ENCODE measurements at regions not wholly inside any gene's neighbourhood (a gene's known extent, or its start where the extent isn't known, plus 50 kb on each side); places are given as distances from the start of the nearest gene placed in this dataset.
"Not testable (repeated sequence)": the region's sequence is repeated elsewhere in the genome, so short reads cannot be mapped to it uniquely, and the experiment has no call there.

- TF ChIP-seq ETS1 (IDR thresholded peaks at IDR 0.05): no peak
Measured at GRCh38 chr2:225806105-225806504, 406.6 kb downstream of the NYAP2 start (continued).

GRCh38 chr2:225802076-225802475 is 402.6 kb downstream of the NYAP2 start:
- not testable (repeated sequence) for H3F3A ChIP-seq (replicated peaks; ENCODE audit: low read depth); H3K4me2 ChIP-seq; H2AFZ ChIP-seq; H3K4me1 Mint-ChIP-seq; H3K9me2 ChIP-seq (ENCODE audit: insufficient read depth); H3K27me3 Mint-ChIP-seq (ENCODE audit: insufficient read depth, low read depth, poor library complexity); H3K27ac ChIP-seq (ENCODE audit: low read depth); H4K20me1 ChIP-seq (replicated peaks; ENCODE audit: insufficient read depth); H3K27me3 ChIP-seq (ENCODE audit: insufficient read depth); ATAC-seq; H3K79me2 ChIP-seq (replicated peaks; ENCODE audit: insufficient read depth); H3K36me3 ChIP-seq (ENCODE audit: insufficient read depth); DNase-seq (ENCODE audit: low spot score); H3K4me3 ChIP-seq; H3K36me3 Mint-ChIP-seq (ENCODE audit: low read depth); H3K4me3 Mint-ChIP-seq; H3K9me3 Mint-ChIP-seq; H3K4me1 ChIP-seq (ENCODE audit: insufficient read depth); H3K27ac Mint-ChIP-seq

- no peaks in the 10 kb centered on the region for H4K20me1 ChIP-seq (replicated peaks; ENCODE audit: insufficient read depth)
- peaks cover 2% of the 10 kb centered on the region for H3K27me3 Mint-ChIP-seq (ENCODE audit: insufficient read depth, low read depth, poor library complexity)
- no peak overlapping the region for H3K27ac ChIP-seq (ENCODE audit: low read depth)
- no peak overlapping the region for H3K27ac Mint-ChIP-seq
- H3K4me1 Mint-ChIP-seq: no peaks in the 10 kb centered on the region
- H2AFZ ChIP-seq: no peak overlapping the region
- DNase-seq (ENCODE audit: low spot score) (no peak), ATAC-seq (no peak)
- no peaks in the 10 kb centered on the region for H3K36me3 ChIP-seq (ENCODE audit: insufficient read depth)
- no peaks in the 10 kb centered on the region for H3F3A ChIP-seq (replicated peaks; ENCODE audit: low read depth)
- TF ChIP-seq EZH2phosphoT487 (IDR thresholded peaks at IDR 0.05; ENCODE audit: unreplicated experiment) (no peak), CREB1 (CRISPR knock-in tag; IDR thresholded peaks at IDR 0.05; ENCODE audit: low read depth) (no peak), POLR2AphosphoS5 (IDR thresholded peaks at IDR 0.05; ENCODE audit: low read depth) (no peak), ETS1 (IDR thresholded peaks at IDR 0.05) (no peak), STAT1 (IDR thresholded peaks at IDR 0.05; ENCODE audit: unreplicated experiment) (no peak), NANOG (IDR thresholded peaks at IDR 0.05; ENCODE audit: borderline replicate concordance) (no peak), EZH2 (IDR thresholded peaks at IDR 0.05; ENCODE audit: low read depth, unreplicated experiment) (no peak), CTCF (conservative IDR thresholded peaks at IDR 0.05; ENCODE audit: low read depth in 2 of 2) (peak in 1 of 2 experiments; percentile 16; a peak in 1 of 4 replicates), ZNF462 (CRISPR knock-in tag; IDR thresholded peaks at IDR 0.05) (no peak)
- no peaks in the 10 kb centered on the region for H3K79me2 ChIP-seq (replicated peaks; ENCODE audit: insufficient read depth)
- H3K4me1 ChIP-seq (ENCODE audit: insufficient read depth): no peaks in the 10 kb centered on the region
- no peak overlapping the region for H3K4me3 ChIP-seq
- no peaks in the 10 kb centered on the region for H3K27me3 ChIP-seq (ENCODE audit: insufficient read depth)
- H3K4me2 ChIP-seq: no peak overlapping the region
- no peaks in the 10 kb centered on the region for H3K36me3 Mint-ChIP-seq (ENCODE audit: low read depth)
- H3K9me2 ChIP-seq (ENCODE audit: insufficient read depth): no peaks in the 10 kb centered on the region
- H3K9me3 Mint-ChIP-seq: no peaks in the 10 kb centered on the region
- no peak overlapping the region for H3K4me3 Mint-ChIP-seq
Measured at GRCh38 chr2:225797394-225797793, 397.9 kb downstream of the NYAP2 start.
